CD1c-positive myeloid dendritic cell (primary cell): ENCODE measurements at regions not wholly inside any gene's neighbourhood (a gene's known extent, or its start where the extent isn't known, plus 50 kb on each side); places are given as distances from the start of the nearest gene placed in this dataset.

ENCODE experiments used
- DNase-seq: peaks from one replicate; pipeline ENCODE4 v3.0.0-alpha.2; 2016; ENCODE audit errors: extremely low spot score

GRCh38 chr3:43894176-43895049 lies 203.7 kb downstream of the ABHD5 start:
- DNase-seq = peak; percentile 57

GRCh38 chr3:43895573-43895972 lies 204.8 kb downstream of the ABHD5 start:
- DNase-seq = no peak

GRCh38 chr3:43902415-43902814 lies 211.7 kb downstream of the ABHD5 start:
- no peak for DNase-seq

GRCh38 chr3:43905157-43905556 lies 214.4 kb downstream of the ABHD5 start:
- no peak for DNase-seq

- peak; percentile 75 for DNase-seq
Measured at GRCh38 chr3:43906849-43907507, 216.2 kb downstream of the ABHD5 start.

- peak; percentile 77 for DNase-seq
Measured at GRCh38 chr3:43907508-43907858, 216.7 kb downstream of the ABHD5 start.

- no peak for DNase-seq
Measured at GRCh38 chr3:43908456-43908855, 217.7 kb downstream of the ABHD5 start.

GRCh38 chr3:43909149-43909548 lies 218.4 kb downstream of the ABHD5 start:
- DNase-seq = no peak

- peak; percentile 53 for DNase-seq
Measured at GRCh38 chr3:43910750-43911149, 220.0 kb downstream of the ABHD5 start.

GRCh38 chr3:43913036-43913948 lies 222.6 kb downstream of the ABHD5 start:
- DNase-seq = peak; percentile 31

GRCh38 chr3:43914269-43914668 lies 223.5 kb downstream of the ABHD5 start:
- no peak for DNase-seq

GRCh38 chr3:43915546-43915945 lies 224.8 kb downstream of the ABHD5 start:
- no peak for DNase-seq

GRCh38 chr3:43917361-43917760 lies 226.6 kb downstream of the ABHD5 start:
- no peak for DNase-seq

GRCh38 chr3:43919029-43919428 lies 228.3 kb downstream of the ABHD5 start:
- DNase-seq = peak; percentile 10

GRCh38 chr3:43921056-43921648 lies 230.4 kb downstream of the ABHD5 start:
- DNase-seq = no peak

- no peak for DNase-seq
Measured at GRCh38 chr3:43922374-43922773, 231.6 kb downstream of the ABHD5 start.

GRCh38 chr3:43923104-43923882 lies 232.6 kb downstream of the ABHD5 start:
- no peak for DNase-seq

GRCh38 chr3:43926055-43926454 lies 235.3 kb downstream of the ABHD5 start:
- no peak for DNase-seq

GRCh38 chr3:43932921-43933320 lies 242.2 kb downstream of the ABHD5 start:
- DNase-seq = no peak

GRCh38 chr3:43948013-43948412 lies 257.3 kb downstream of the ABHD5 start:
- no peak for DNase-seq

GRCh38 chr3:43949594-43949993 lies 258.9 kb downstream of the ABHD5 start:
- no peak for DNase-seq
